Kidney tubule cell (primary cell): ENCODE measurements at regions not wholly inside any gene's neighbourhood (a gene's known extent, or its start where the extent isn't known, plus 50 kb on each side); places are given as distances from the start of the nearest gene placed in this dataset.

Source experiments
- DNase-seq: peaks from one replicate; pipeline ENCODE4 v3.0.0-alpha.2; 2018; ENCODE audit warnings: low spot score

DNA sequence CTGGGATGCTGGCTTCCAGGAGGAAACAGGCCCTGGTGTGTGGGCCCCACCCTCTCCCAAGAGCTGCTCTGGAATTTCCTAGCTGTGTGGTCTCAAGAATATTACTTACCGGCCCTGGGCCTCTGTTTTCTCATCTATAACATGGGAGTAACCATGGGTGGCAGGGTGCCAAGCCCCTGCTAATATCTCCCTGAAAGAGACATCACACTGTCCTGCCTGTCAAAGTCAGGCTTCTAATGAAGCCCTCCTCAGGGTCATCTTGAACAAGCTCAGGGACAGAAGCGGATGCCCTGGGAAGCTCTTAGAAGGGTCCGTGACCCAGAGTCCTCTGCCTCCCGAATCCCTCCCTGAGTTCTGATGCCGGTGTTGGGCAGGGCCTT lies 173.2 kb upstream of the HDAC4 start:
- DNase-seq = no peak

DNA sequence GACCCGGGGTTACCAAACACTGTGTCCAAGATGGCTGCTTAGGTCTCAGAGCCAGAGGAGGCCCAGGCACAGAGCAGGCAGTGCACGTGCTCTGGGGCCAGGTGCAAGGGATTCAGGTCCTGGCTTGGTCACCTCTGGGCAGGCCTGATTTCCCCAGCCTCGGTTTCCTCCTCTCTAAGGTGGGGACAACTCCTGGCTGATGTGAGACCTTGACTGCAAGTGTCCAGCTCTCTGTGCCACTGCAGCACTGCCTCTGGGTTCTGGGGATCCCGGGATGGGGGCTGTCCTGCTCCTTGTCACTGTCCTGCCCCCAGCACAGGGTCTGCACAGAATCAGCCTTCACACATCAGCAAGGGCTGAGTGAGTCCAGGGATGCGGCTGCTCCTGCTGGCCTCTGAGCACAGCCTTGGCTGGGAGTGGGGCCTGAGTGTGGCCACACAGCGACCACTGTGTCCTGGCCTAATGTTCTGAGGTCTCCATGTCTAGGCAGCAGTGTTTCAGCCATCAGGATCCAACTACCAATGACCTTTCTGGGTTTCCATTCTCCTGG lies 170.2 kb upstream of the HDAC4 start:
- DNase-seq = no peak

DNA sequence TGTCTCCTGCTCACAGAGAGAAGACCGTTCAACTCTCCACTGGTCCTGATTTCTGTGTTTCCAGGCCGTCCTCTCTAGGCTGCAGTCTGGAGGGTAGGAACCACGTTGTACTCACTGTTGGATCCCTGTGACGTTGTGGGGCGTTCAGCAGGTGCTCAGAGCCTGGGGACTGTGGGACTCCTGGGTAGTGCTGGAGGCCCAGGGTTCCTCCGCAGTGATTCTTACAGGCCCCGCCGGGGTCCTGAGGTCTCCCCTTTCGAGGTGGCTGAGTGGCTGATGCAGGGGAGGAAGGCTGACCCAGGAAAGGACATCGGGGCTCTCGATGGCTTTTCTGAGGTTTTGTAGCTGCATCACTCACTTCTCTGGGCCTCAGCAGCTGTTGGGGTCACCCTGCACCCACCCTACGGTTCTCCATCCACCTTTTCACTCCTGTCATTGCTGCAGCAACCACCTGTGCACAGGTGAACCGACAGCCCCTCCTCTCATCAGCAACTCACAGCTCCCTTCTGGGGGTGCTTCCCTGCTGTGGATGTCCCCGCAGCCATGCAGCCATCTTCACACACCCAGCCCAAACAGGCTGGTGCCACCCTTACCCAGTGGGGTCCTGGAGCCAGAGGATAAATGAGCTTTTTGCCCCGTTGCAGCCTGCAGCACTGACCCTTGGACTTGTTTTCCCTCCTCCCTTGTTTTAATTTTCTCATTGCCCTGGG lies 169.6 kb upstream of the HDAC4 start:
- DNase-seq = no peak

DNA sequence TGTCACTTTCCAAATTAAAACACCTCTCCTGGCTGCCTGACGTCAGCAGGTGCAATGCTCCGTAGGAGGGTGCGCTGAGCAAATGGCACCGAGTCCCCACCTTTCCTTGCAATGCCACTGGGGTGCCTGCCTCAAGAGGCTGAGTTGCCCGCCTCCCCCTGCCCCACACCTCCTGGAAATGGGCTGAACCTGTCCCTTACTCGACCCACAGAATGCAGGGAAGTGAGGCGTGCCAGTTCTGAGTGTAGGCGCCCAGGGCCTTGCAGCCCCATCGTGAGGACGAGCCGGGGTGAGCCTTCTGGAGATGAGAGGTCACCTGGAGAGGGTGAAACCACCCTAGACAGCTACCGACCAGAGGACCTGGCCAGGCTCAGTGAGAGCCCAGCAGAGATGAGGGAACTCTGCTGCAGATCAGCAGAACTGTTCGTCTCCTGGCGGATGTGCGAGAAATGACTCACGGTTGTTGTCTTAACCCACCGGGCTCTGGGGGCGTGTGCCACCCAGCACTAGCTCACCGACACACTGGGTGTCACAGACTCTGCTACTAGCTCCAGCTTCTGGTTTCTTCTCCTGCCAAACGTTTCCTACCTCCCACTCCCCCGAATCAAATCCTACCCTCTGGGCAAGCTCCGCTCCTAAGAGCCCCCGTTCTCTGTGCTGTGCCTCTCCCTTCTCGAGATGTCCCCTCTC lies 168.7 kb upstream of the HDAC4 start:
- DNase-seq = no peak

DNA sequence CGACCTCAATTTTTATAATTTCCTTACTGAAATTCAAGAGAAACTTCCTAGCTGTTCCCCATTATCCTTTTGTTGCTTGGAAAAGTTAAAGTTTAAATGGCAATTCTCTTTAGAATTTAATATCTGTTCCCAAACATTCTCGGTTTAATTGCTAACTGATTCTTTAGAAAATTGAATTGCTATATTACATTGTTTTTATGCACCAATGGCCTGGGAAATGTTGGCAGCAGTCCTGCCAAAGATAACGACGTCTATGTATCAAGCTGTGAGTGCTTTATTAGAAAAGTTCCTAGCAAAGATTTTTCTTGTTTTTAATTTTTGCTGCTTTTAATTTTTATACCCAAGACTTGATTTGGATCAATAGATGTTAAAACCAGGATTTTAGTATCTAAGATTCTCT lies 167.8 kb upstream of the HDAC4 start:
- DNase-seq = no peak

DNA sequence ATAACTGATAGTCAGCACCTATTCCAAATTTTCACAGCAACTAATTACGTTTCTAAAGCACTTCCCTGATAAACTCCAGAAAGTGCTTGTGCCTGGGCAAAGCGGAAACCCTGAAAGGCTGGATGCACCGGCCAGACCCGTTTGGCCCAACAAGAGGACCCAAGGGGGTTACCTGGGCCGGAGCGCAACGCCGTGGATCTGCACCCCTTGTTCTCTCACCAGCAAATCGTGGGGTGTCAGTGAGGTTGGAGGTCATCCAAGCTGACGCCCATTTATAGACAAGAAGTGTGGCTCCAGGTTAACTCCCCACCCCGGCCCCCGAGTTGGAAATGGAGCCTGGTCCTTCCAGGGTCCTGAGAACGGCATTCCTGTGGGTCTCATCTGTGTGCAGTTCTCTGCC lies 167.0 kb upstream of the HDAC4 start:
- no peak for DNase-seq

DNA sequence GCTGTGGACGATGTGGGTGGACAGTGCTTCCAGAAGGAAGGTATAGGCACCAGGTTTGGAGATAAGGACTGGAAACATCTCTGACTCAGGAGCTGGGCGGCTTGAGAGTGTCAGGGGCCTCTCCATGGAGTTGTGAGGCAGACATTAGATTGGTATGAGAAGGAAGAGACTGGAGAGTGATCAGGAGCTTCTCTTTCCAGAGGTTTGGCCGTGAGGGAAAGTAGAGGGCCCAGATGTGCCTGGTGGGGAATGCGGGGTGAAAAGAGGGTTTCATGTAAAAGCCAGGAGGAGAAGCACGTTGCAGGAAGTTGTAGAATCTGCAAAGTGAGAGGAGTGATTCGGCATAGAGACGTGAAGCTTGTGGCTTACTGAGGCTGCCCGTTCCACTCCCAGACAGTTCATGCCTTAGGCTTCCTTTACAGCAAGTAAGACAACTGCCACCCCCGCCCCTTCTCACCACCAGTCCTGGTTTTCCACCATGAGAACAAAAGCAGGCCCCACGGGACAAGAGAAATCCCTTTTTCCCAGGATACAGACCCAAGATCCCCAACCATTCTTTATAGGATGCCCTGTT lies 166.3 kb upstream of the HDAC4 start:
- no peak for DNase-seq

DNA sequence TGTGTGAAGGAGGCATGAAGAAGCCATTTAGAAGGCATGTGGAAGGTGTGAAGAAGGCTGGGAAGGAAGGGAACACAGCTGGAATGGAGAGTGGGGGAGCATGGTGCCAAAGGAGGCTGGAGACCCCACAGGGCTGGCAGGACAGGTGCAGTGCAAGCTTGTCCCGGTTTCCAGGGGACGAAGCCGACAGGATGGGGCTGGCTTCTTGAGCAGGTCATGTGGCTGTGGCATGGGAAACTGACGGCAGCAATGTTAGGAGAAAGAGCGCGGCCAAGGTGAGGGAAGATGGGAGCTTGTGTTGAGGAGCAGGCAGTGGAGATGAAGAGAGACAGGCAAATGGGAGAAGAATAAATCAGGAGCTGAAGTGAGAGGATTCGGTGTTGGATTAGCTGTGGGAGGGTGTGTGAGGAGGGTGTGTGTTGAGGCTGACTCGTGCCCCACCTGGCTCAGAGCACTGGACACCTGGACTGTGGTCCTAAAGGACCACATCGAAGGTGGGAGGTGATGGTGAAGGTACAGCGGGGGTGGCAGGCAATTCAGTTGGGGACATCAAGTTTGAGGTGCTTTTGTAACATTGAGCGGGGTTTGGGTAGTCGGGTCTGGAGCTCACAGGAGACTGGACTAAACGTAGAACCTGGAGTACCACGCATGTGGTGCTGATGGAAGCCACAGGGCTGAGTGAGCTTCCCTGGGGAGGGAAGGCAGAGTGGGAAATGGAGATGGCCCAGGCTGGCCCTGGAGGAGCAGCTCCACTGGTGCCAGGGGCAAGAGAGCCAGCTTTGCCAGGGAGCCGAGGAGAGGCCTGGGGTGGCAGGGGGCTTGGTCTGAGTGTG lies 165.6 kb upstream of the HDAC4 start:
- DNase-seq = no peak

DNA sequence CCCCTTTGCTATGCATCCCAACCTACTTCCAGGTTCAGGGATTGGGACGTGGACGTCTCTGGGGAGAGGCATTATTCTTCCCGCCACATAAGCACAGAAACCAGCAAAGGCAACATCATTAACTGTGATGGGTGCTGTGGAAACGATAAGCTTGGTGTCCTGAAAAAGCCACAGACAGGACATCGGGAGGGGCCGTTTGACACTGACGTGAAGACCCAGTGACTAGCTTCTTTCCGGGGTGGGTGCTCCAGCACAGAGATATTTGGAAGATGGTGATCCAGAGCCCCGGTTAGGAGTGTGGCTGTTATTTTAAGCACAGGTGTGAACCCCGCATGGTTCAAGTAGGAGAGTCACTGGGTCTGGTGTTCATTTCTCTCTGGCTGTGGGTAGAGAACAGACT lies 163.8 kb upstream of the HDAC4 start:
- no peak for DNase-seq

DNA sequence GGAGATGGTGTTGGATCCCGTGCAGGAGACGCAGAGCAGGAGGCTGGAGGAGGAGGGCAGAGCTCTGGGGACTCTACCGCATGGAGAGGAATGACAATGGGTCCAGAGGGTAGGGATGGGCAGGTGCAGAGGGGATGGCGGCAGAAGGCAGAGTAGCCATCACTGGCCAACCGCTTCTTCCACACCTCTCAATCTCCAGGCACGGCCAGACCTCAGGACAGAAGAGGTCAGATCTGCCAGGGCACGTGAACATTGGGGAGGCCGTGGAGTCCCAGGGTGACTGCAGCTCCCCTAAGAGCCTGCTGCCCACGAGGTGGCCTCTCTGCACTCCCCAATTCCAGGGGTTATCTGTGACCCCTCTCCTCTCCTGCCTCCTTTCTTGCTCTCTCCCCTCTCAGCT lies 162.7 kb upstream of the HDAC4 start:
- no peak for DNase-seq

DNA sequence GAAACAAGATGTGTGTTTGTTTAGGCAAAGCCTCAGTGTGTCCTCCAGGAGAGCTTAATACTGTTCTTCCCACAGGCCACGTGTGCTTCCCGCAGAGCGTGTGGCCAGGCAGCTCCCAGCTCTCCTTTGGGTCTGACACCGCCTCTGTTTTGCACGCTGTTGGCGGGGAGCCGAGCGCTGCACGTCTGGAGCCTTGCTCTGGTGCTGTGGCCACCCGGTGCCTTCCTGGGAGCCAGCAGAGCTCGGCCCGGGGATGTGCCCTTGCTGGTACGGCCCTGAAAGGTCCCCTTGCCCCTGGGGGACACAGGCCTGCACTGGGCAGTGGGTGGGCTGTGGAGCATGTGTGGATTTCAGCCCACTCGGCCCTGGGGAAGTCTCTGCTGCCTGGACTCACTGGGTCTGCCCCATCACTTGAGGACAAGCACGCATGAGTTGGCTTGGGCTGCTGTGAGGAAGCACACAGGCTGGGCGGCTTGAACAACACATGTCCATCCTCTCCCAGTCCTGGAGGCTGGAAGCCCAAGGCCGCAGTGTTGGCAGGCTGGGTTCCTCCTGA lies 160.7 kb upstream of the HDAC4 start:
- no peak for DNase-seq

DNA sequence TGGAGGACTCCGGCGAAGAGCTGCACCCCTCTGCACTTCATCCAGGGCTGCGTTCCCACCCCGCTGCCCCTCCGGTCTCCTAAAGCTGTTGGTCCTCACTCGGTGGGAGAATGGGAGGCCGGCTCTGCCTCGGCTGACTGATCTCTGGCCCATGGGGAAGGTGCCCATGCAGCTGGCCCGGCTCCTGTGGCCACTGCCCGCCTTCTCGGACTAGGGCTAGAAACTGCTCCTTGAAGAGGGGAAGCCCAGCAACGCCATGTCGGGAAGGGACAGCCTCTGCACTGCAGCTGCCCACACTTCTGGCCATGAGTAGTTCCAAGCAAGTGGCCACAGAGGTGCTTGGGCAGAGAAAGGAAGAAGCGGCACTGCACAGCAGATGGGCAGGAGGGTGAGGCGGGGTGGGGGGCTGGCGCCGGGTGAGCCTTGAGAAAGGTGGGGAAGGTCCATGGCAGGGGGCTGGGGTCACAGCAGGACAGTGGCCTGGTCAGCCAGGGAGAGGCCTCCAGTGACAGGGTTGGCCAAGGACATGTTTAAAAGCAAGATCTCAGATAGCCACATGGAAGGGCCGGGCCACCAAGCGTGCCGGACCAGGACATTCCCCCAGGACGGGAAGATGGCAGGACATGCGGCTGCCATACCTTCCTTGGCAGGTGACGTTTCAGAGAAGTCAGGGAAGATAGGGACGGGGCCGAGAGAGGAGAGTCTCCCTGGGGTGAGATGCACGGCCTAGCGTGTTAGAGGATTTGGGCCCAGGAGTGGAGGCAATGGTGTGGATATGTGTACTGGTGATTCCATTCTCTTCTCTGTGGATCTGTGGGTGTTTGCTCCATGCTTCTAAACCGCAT lies 158.8 kb upstream of the HDAC4 start:
- no peak for DNase-seq

DNA sequence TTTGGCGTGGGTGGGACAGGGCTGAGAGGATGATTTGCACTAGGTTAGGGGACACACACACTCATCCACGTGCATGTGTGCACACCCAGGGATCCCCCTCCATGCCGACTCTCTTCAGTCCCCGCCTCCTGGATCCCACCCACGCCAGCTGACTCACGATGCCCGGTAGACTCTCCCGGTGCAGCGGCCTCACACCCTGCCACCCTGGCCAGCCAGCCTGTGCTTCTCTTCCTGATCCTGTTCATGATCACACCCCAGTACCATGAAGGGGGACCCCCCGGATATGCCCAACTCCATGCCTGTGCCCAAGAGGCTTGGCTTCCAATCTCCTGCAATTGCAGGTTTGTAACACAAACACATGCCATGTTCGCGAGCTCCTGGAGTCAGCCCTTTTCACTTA lies 157.8 kb upstream of the HDAC4 start:
- DNase-seq = no peak

DNA sequence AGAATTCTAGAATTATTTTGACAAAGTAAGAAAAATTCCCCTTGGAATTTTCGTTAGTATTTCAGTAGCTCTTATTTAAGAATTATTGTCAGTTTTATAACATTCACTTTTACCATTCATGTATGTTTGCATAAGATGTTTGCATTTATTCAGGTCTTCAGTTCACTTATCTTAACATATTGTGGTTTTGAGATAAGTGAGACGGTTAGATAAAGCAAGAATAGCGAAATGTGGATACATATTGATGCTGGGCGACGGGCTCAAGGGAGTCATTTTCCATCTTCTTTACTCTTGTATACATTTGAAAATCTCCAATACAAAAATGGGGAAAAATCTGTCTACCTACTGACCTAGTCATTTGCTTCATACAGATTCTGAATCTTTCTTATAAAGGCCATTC lies 156.7 kb upstream of the HDAC4 start:
- no peak for DNase-seq

DNA sequence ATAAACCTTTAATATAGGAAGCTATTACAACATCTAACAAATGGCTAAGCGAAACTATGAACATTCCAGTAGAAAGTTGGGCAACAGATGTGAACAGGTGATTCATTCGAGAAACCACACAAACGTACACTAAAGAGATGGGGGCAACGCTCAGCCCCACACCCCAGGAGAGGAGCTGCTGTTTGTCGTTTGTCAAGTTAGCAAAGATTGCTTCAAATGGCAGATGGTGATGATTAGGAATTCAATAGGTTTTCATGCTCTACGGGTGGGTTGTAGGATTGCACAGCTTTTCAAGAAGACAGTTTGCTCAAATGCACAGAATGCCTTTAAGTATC lies 154.7 kb upstream of the HDAC4 start:
- DNase-seq = no peak

DNA sequence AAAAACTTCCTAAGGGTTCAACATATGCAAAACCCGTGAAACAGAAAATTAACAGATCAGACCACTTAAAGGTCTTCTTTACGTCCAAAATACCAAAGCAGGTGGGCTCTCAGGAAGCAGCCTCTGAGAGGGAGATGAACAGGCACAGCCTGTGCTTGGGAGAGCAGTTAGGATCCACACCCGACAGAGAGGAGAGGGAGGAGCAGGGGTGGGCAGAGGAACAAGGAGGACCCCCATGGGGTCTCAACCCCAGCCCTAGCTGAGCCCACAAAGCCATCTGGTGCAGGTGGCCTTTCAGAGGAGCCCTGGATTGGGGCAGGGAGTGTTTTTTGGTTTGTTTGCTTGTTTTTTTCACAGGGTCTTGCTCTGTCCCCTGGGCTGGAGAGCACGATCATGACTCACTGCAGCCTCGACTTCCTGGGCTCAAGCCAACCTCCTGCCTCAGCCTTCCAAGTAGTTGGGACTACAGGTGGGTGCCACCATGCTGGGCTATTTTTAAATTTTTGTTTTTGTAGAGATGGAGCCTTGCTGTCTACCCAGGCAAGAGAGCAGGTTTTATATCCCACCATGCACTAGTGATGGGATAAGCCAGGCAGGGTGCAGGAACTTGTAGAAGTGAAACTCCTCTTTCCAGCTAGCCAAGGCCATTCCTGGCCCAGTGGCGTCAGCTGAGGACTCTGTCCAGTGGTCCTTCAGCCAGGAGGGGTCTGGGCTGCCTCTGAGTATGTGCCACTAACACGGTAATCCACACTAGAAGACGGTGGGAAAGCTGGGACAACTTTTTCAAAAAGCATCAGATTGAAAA lies 154.1 kb upstream of the HDAC4 start:
- DNase-seq = no peak

DNA sequence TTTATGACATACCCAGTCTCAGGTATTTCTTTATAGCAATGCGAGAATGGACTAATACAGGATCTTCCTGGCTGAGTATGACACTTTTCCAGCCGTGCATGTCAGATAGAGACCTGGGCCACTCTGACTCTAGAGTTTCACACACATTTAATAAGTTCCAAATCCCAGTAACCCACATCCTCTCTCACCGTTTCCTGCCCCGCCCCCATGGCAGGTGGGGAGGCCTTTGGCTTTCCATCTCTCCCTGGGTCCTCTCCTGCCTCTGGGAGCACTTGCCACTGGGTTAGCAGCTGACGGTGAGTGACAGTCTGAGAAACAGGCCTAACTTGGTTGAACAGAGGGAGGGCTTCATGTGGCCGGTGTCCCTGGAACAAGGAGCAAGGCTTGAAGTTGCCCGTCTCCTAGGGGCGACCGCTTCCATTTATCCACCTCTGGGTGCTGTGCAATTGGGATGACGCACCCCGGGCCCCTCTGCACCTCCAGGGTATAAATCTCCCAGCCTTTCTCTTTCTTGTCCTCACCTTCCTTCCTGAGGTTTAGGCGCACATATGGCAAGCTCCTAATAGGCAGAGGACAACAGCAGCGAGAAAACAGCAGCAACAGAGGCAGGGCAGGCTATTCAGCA lies 152.7 kb upstream of the HDAC4 start:
- no peak for DNase-seq

DNA sequence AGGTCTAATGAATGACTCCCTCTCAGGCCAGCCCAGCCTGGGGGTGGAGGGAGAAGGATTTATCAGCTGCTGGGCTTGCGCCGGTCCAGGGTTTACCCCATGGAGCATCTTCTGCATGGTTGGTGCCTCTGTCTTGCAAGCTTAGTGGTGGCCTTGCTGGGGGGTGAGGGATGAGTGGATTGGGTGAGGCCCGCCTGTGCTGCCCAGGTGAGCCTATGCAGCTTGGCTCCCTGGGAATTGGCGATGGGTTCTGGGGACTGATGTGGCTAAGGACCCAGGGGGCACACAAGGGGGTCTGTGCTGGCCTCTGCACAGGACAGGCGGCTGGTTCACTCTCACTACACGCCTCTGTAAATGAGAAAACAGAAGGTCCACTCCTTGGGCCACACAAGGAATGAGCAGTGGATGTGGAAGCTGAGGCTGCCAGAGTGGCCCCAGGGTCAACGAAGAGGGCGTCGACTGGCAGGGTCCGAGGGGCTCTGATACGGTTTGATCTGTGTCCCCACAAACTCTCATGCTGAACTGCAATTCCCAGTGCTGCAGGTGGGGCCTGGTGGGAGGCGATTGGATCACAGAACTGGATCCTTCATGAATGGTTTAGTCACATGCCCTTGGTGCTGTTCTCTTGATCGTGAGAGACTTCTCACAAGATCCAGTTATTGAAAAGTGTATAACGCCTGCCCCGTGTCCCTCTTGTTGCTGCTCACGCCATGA lies 151.6 kb upstream of the HDAC4 start:
- no peak for DNase-seq

DNA sequence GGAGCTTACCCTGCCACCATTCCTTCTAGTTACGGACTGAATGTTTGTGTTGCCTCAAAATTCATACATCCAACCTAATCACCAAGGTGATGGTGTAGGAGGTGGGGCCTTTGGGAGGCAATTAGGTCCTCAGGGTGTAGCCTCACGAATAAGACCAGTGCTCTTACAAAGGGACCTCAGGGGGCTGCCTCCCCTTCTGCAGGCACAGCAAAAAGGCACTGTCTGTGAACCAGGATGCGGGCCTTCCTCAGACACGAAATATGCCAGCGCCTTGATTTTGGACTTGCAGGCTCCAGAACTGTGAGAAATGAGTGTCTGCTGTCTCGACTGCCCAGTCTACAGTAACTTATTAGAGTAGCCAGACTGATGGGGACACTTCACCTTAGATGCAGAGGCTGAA lies 150.4 kb upstream of the HDAC4 start:
- DNase-seq = no peak
